Fibroblast of gingiva (primary cell): ENCODE measurements at regions not wholly inside any gene's neighbourhood (a gene's known extent, or its start where the extent isn't known, plus 50 kb on each side); places are given as distances from the start of the nearest gene placed in this dataset.

Experiments used
- DNase-seq: peaks from one replicate; pipeline ENCODE4 v3.0.0-alpha.2; 2011; ENCODE audit warnings: low read depth

- DNase-seq, result no peak
Observed at GRCh38 chr7:47043304-47043703, 538.6 kb downstream of the TNS3 start.

- no peak for DNase-seq
Observed at GRCh38 chr7:47042669-47043068, 539.2 kb downstream of the TNS3 start.

- DNase-seq, result no peak
Observed at GRCh38 chr7:47040795-47041347, 541.0 kb downstream of the TNS3 start.

GRCh38 chr7:47039904-47040303 is 542.0 kb downstream of the TNS3 start:
- peak; percentile 62 for DNase-seq

- no peak for DNase-seq
Observed at GRCh38 chr7:47039089-47039648, 542.7 kb downstream of the TNS3 start.

- no peak for DNase-seq
Observed at GRCh38 chr7:47038621-47039020, 543.3 kb downstream of the TNS3 start.

- DNase-seq, result no peak
Observed at GRCh38 chr7:47037607-47038006, 544.3 kb downstream of the TNS3 start.

- no peak for DNase-seq
Observed at GRCh38 chr7:47036909-47037308, 545.0 kb downstream of the TNS3 start.

GRCh38 chr7:47035522-47035921 is 546.4 kb downstream of the TNS3 start:
- peak; percentile 56 for DNase-seq

GRCh38 chr7:47034180-47034579 is 547.7 kb downstream of the TNS3 start:
- no peak for DNase-seq

GRCh38 chr7:47032536-47032908 is 549.4 kb downstream of the TNS3 start:
- no peak for DNase-seq

GRCh38 chr7:47031786-47032535 is 550.0 kb downstream of the TNS3 start:
- peak; percentile 36 for DNase-seq

- DNase-seq, result no peak
Observed at GRCh38 chr7:47028284-47028683, 553.6 kb downstream of the TNS3 start.

- no peak for DNase-seq
Observed at GRCh38 chr7:47027695-47028240, 554.1 kb downstream of the TNS3 start.

GRCh38 chr7:47026780-47027361 is 555.0 kb downstream of the TNS3 start:
- DNase-seq, result no peak

GRCh38 chr7:47024991-47025390 is 556.9 kb downstream of the TNS3 start:
- DNase-seq, result no peak

GRCh38 chr7:47008461-47008860 is 573.5 kb downstream of the TNS3 start:
- DNase-seq, result peak; percentile 33

- no peak for DNase-seq
Observed at GRCh38 chr7:47007471-47007870, 574.4 kb downstream of the TNS3 start.

GRCh38 chr7:47000561-47000960 is 581.4 kb downstream of the TNS3 start:
- DNase-seq, result peak; percentile 88

- DNase-seq, result peak; percentile 14
Observed at GRCh38 chr7:46999866-47000265, 582.0 kb downstream of the TNS3 start.

- no peak for DNase-seq
Observed at GRCh38 chr7:46996972-46997371, 584.9 kb downstream of the TNS3 start.

GRCh38 chr7:46993396-46993795 is 588.5 kb downstream of the TNS3 start:
- DNase-seq, result peak; percentile 22

GRCh38 chr7:46990761-46991160 is 591.1 kb downstream of the TNS3 start:
- no peak for DNase-seq
